DND-41 (cell line): ENCODE measurements at regions not wholly inside any gene's neighbourhood (a gene's known extent, or its start where the extent isn't known, plus 50 kb on each side); places are given as distances from the start of the nearest gene placed in this dataset.

Experiments
- ATAC-seq: fragments of 200-7000 bp; cut with Tn5 transposase; 3 replicates; pipeline ENCODE4 v1.9.1; 2021; ENCODE audit warnings: low read depth; ENCODE audit not compliant: insufficient read depth
- DNase-seq: peaks from one replicate; pipeline ENCODE4 v3.0.0-alpha.2; 2020
- H2AFZ ChIP-seq: 2 replicates; pipeline ENCODE4 v1.6.0; 2012; ENCODE audit warnings: low read depth, low read length
- H3K27ac ChIP-seq: 2 replicates; pipeline ENCODE4 v1.5.1; 2012; ENCODE audit warnings: low read length, inconsistent platforms
- H3K27me3 ChIP-seq: fragments of 200-600 bp; sonication (generic); 2 replicates; pipeline ENCODE4 v1.6.0; 2012; ENCODE audit warnings: low read length, mild to moderate bottlenecking, inconsistent platforms; ENCODE audit not compliant: insufficient read depth, poor library complexity
- H3K36me3 ChIP-seq: 2 replicates; pipeline ENCODE4 v1.5.1; 2012; ENCODE audit warnings: low read length, inconsistent platforms; ENCODE audit not compliant: insufficient read depth
- H3K4me1 ChIP-seq: 2 replicates; pipeline ENCODE4 v1.5.1; 2012; ENCODE audit warnings: mild to moderate bottlenecking, low read length; ENCODE audit not compliant: insufficient read depth
- H3K4me2 ChIP-seq: 2 replicates; pipeline ENCODE4 v1.6.0; 2012; ENCODE audit warnings: mild to moderate bottlenecking, moderate library complexity, low read length, inconsistent platforms; ENCODE audit not compliant: insufficient read depth
- H3K4me3 ChIP-seq, 2 experiments: fragments of 200-600 bp in 1 of 2; shearing (Covaris generic) in 1 of 2; 2 replicates each; pipeline ENCODE4 v1.5.1; 2012 to 2016; ENCODE audit warnings: inconsistent platforms in 2 of 2, low read length in 2 of 2, mild to moderate bottlenecking in 2 of 2, low read depth in 1 of 2, moderate library complexity in 1 of 2
- H3K79me2 ChIP-seq: 2 replicates; pipeline ENCODE4 v1.6.0; 2012; ENCODE audit warnings: low read length, inconsistent platforms; ENCODE audit not compliant: insufficient read depth
- H3K9ac ChIP-seq: 2 replicates; pipeline ENCODE4 v1.6.0; 2012; ENCODE audit warnings: low read depth, mild to moderate bottlenecking, inconsistent platforms, low read length, moderate library complexity
- H3K9me3 ChIP-seq: 2 replicates; pipeline ENCODE4 v1.5.1; 2012; ENCODE audit warnings: low read length, moderate library complexity, mild to moderate bottlenecking, inconsistent platforms; ENCODE audit not compliant: insufficient read depth, severe bottlenecking
- H4K20me1 ChIP-seq: 2 replicates; pipeline ENCODE4 v1.6.0; 2012; ENCODE audit warnings: low read length; ENCODE audit not compliant: insufficient read depth
- CTCF ChIP-seq: IDR thresholded peaks from 2 replicates; pipeline ENCODE4 v1.5.1; 2012; ENCODE audit warnings: borderline replicate concordance, low read length, moderate library complexity, mild to moderate bottlenecking; ENCODE audit not compliant: poor library complexity, severe bottlenecking; ENCODE audit errors: extremely low read depth
- EZH2 ChIP-seq: IDR thresholded peaks from 3 replicates; pipeline ENCODE4 v1.6.1; 2012; ENCODE audit warnings: borderline replicate concordance, low read depth, mild to moderate bottlenecking, moderate library complexity, low read length, inconsistent platforms; ENCODE audit not compliant: severe bottlenecking

- Histone ChIP-seq H3K4me2 (no peak overlapping the region), H2AFZ (no peak overlapping the region), H4K20me1 (no peaks in the 10 kb centered on the region), H3K27me3 (no peaks in the 10 kb centered on the region), H3K4me3 (no peak overlapping the region), H3K79me2 (no peaks in the 10 kb centered on the region), H3K9ac (no peak overlapping the region), H3K27ac (no peak overlapping the region), H3K36me3 (no peaks in the 10 kb centered on the region), H3K4me1 (no peaks in the 10 kb centered on the region), H3K9me3 (no peaks in the 10 kb centered on the region)
- TF ChIP-seq EZH2 (no peak), CTCF (no peak)
- ATAC-seq: no peak
- no peak for DNase-seq
Measured at GRCh38 chr10:6892864-6893263, 312.8 kb upstream of the PRKCQ start.

- DNase-seq: no peak
- TF ChIP-seq CTCF (no peak), EZH2 (no peak)
- no peak overlapping the region for H2AFZ ChIP-seq
- ATAC-seq: no peak
- H3K4me1 ChIP-seq: no peaks in the 10 kb centered on the region
- H3K4me2 ChIP-seq: no peak overlapping the region
- no peak overlapping the region for H3K27ac ChIP-seq
- no peaks in the 10 kb centered on the region for H3K36me3 ChIP-seq
- H3K9ac ChIP-seq: no peak overlapping the region
- H3K79me2 ChIP-seq: no peaks in the 10 kb centered on the region
- no peak overlapping the region for H3K4me3 ChIP-seq
- H4K20me1 ChIP-seq: no peaks in the 10 kb centered on the region
- H3K9me3 ChIP-seq: no peaks in the 10 kb centered on the region
- no peaks in the 10 kb centered on the region for H3K27me3 ChIP-seq
Measured at GRCh38 chr10:6891924-6892323, 311.8 kb upstream of the PRKCQ start.

GRCh38 chr10:6889718-6890117, 309.6 kb upstream of the PRKCQ start:
- no peak overlapping the region for H3K27ac ChIP-seq
- H3K27me3 ChIP-seq: no peaks in the 10 kb centered on the region
- H3K4me1 ChIP-seq: peaks cover 10% of the 10 kb centered on the region
- no peak overlapping the region for H3K9ac ChIP-seq
- no peak overlapping the region for H3K4me3 ChIP-seq
- H3K9me3 ChIP-seq: no peaks in the 10 kb centered on the region
- no peak overlapping the region for H2AFZ ChIP-seq
- H3K36me3 ChIP-seq: no peaks in the 10 kb centered on the region
- TF ChIP-seq EZH2 (no peak), CTCF (no peak)
- DNase-seq (no peak), ATAC-seq (no peak)
- no peaks in the 10 kb centered on the region for H3K79me2 ChIP-seq
- H3K4me2 ChIP-seq: no peak overlapping the region
- H4K20me1 ChIP-seq: no peaks in the 10 kb centered on the region

- H4K20me1 ChIP-seq: no peaks in the 10 kb centered on the region
- no peaks in the 10 kb centered on the region for H3K27me3 ChIP-seq
- no peaks in the 10 kb centered on the region for H3K36me3 ChIP-seq
- no peak overlapping the region for H3K4me2 ChIP-seq
- H3K79me2 ChIP-seq: no peaks in the 10 kb centered on the region
- no peak overlapping the region for H3K27ac ChIP-seq
- no peak overlapping the region for H2AFZ ChIP-seq
- H3K9ac ChIP-seq: no peak overlapping the region
- H3K4me1 ChIP-seq: peaks cover 11% of the 10 kb centered on the region
- no peak for DNase-seq
- TF ChIP-seq EZH2: no peak
- no peak overlapping the region for H3K4me3 ChIP-seq
- no peaks in the 10 kb centered on the region for H3K9me3 ChIP-seq
- ATAC-seq: no peak
Measured at GRCh38 chr10:6888434-6888833, 308.4 kb upstream of the PRKCQ start.
